GM21529 (cell line): ENCODE measurements at regions not wholly inside any gene's neighbourhood (a gene's known extent, or its start where the extent isn't known, plus 50 kb on each side); places are given as distances from the start of the nearest gene placed in this dataset.
"Not testable (repeated sequence)": the region's sequence is repeated elsewhere in the genome, so short reads cannot be mapped to it uniquely, and the experiment has no call there.

Experiments used
- ATAC-seq: cut with Tn5 transposase; IDR thresholded peaks from one replicate; pipeline ENCODE4 v1.9.1; 2021; ENCODE audit not compliant: unreplicated experiment

DNA sequence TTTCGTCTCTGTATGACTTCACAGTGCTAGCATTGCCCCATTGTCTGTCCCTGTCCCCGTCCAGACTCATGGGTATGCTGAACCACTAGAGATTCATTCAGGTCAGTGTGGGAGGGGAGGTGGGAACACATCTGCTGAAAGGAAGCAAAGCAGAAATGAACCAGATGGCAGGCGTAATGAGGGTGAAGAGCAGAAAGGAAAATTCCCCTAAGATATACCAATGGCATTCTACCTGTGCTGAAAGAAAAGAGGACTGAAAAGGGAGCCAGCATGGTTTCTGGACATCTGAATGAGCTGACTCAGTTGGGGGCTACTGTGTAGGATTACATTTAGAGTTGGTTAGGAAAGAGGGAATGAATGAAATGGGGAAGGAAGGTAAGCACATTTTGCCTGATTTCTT is 678.7 kb downstream of the MAT2B start:
- ATAC-seq = no peak

DNA sequence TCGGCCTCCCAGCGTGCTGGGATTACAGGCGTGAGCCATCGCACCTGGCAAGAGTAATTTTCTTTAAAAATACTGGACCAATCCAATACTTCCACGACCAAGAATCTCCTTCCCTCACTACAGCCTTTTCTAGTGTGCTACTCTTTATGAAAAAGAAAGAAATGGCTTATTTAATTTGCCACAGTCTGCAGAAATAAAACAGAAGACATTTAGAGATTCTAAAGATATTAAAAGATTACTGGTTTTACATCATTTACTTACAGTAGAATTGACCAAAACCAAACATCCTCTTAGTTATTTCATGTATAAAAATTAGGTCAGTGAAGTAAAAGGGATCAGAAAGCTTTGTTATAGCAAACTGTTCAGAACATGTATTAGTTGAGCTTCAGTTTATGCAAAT is 679.6 kb downstream of the MAT2B start:
- ATAC-seq = no peak

DNA sequence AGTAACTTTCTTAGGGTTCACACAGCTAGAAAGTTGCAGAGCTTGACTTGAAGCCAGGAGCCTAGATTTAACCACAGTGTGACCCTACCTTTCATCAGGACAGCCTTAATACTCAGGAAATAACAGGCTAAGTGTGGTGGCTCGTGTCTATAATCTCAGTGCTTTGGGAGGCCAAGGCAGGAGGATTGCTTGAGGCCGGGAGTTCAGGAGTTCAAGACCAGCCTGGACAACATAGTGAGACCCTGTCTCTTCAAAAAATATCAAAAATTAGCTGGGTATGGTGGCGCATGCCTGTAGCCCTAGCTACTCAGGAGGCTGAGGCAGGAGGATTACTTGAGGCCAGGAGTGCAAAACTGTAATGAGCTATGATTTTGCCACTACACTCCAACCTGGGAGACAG is 681.1 kb downstream of the MAT2B start:
- ATAC-seq = no peak

DNA sequence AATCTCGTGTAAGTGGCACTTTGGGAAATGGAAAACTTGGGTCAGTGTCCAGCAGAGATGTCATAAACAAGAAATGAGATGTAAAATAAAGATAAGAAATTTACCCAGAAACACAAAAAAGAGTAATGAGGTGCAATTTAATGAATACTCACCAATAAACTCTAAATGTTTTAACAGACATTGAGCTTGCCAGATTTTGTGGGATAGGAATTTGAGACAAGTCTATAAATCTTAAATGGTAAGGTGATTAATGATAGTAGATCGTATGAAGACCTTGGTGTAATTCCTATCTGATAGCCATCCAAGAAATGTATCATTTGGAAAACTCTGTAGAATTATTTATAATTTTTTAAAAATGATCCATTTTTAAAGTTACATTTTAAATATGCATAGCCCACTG is 682.4 kb downstream of the MAT2B start:
- ATAC-seq = no peak

DNA sequence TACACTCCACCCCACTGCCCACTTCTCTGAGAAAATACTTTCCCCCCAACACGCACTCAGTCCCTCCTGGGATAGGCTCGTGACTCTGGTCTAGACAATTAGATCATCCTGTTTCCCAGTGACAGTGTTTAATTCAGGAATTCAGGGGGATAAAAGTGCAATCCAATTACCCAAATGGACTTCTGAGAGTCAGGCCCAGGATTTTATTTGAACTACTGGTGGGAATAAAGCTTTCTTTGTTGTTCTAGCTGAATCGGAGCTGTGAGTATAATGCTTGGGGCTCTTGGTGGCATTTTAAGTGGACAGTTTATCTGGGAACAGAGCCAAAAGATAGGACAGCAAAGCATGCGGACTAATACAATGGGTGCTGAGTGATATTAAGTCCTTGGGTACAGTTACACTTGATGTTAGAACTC is 683.3 kb downstream of the MAT2B start:
- no peak for ATAC-seq

DNA sequence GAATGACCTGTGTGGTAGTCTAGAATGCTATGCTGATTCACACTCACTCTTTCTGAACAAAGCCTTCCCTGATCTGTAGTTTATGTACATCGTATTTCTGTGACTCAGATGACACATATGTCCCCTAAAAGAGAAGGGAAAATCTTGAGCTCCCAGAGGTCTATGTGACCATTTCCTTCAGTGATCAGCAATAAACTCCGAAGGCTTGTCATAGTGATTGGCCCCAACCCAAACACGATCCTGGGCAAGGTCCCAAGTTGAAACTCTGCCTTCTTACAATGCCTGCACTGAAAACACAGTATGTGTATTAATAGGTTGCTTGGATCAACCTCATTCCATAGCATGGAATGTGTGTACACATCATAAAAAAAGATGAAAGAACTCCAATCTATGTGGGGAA is 685.8 kb downstream of the MAT2B start:
- no peak for ATAC-seq

DNA sequence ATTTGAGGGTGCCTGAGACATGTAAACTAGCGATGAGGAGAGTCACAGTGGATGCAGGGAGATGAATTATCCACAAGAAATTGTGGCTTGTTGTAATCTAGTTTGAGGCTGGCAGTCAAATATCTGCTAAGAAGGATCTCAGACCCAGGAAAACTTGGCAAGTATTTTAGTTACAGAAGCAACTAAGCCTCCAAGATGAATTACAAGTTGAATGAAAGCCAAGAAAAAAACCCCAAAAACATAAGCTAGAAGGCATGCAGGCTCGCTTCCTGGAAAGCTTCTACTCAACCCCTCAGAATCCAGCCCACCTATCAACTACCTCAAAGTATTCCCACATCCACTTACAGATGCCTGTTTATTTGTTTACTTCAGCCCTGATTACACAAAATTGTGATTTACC is 696.9 kb downstream of the MAT2B start:
- no peak for ATAC-seq

DNA sequence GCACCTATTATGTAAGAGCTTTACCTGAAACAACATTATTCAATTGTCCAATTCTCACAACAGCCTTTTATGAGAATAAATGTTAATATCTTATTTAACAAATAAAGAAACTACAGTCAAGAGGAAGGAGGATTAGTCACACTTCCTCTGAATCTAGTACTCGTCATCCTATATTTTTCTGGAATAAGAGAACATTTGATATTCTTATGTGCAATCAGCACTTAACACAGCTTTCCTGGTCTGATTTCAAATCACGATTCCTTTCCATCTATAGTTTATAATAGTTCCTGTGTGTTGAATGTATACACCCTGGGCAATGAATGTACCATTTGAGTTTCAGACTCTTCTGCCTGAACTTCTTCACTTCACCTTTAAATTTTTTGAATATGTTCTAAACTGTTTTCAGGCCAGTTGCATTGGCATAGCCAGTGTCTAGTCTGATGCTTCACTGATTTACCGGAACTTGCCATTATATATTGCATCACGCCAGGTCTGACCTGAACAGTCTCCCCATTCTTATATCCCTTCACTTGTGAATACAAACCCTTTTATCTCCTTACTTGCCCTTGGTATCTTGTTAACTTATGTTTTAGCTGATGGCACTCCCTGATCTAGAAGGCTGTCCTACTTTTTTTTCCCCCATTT is 698.3 kb downstream of the MAT2B start:
- ATAC-seq = no peak

DNA sequence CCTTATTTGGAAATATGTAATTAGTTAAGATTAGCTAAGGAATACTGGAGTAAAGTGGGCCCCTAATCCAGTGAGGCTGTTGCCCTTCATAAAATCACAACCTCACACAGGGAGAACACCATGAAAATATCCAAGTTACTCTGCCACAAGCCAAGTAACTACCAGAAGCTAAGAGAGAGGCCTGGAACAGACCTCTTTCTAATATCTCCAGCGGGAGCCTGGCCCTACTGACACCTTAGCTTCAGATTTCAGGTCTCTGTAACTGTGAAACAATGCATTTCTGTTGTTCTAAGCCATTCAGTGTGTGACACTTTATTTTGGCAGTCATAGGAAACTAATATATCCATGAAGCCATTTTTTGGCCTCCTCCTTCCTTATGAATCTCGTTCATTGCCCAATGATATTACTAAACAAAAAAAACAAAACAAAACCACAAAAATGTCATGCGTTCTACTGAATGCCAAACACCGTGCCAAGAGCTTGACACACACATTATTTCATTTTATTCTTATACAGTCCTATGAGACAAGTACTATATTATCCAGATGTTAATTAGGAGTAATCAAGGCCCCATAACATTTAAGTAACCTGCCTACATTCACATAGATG is 699.0 kb downstream of the MAT2B start:
- no peak for ATAC-seq

DNA sequence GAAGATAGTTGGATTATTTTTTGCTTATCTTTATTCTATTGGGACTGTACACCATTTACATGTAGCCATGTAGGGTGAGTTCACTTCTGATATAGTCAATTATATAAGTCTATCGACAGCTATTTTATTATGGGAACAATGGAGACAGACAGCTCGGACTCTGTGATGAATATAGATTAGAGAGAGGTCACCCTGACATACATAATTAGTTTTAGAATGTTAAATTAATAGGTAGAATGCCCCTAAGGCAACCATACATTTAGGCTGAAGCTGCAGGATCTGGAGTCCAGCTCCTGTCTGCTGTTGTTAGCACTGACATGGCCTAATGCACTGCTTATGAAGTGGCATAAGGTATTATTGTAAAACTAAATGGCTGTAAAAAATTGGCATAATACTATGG is 700.8 kb downstream of the MAT2B start:
- no peak for ATAC-seq

DNA sequence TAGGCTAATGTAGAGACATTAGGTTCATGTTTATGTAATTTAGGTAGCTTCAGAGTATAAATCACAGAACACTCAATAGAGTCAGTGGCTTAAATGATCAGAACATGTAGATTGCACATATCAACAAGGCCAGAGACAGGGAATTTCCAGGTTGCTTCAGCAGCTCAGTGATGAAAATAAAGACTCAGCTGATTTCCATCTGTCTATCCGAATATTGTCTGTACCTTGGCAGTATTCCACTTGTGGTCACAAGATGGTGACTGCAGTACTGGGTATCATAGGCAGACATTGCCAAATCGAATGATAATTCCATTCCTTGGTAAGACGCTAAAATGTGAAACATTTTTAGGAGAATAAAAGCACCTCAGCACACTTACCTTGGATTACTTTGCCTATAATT is 702.2 kb downstream of the MAT2B start:
- no peak for ATAC-seq

DNA sequence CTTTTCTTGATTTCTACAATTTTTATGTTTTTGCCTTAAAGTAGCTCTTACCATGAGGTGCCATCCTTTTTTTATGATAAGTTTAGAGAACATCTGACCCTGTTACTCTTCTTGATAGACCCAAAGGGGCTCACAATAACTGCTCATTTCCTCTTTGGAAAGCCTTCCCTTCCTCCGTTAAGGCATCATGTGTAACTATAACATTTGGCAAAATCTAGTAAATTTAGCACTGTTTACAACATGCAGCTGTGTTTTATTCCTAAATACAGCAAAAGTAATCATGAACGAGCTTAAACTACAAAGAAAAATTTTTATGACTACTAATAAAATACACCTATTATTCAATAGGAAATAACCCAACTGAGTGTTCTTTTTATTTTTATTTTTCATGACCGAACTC is 705.1 kb downstream of the MAT2B start:
- ATAC-seq = no peak

DNA sequence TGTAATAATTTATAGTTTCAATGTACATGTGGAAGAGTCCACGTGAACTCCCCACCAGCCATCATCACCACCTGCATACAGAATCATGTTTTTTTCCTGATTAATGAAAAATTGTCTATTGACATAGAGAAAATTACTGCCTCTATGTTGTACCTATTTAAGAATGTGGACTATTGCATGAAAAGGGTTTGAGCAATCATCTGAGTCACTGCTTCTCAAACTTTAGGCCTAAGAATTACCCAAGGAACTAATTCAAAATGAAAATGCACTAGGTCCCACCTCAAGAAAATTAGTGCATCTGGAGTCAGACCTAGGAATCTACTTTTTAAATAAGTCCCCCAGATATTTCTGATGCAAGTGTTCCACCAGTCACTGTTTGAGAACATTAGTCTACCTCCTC is 709.3 kb downstream of the MAT2B start:
- no peak for ATAC-seq

DNA sequence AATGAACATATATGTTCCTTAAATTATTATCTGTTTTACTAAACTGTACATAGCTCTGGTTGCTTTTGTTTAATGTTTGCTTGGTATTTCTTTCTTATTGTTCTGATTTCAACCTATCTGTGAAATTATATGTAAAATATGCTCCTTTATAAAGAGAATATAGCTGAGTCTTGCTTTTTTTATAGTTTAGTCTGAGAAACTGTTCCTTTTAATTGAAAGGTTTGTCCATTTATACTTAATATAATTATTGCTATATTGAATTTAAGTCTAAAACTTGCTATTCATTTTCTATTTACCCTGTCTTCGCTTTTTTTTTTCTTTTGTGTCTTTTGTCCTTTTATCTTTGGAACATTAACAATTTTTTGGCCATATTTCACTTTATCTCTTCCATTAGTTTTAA is 712.0 kb downstream of the MAT2B start:
- ATAC-seq = no peak

DNA sequence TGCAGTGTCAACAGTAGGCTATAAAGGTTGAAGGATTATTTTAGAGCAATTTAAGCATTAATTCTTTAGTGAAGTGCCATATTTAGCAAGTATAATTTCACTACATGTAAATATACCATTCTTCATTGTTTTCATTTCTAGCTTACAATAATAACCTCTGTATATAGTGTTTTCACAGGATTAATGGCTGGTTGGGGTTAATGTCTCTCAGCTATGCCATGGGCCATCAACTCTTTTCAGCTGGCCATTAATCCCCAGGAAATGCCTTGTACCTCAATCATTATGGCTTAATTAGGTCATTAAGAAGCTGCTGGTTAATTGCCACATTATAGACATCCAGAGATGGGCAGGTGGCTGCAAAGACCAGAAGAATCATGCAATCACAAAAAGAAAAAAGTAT is 715.1 kb downstream of the MAT2B start:
- ATAC-seq = no peak

DNA sequence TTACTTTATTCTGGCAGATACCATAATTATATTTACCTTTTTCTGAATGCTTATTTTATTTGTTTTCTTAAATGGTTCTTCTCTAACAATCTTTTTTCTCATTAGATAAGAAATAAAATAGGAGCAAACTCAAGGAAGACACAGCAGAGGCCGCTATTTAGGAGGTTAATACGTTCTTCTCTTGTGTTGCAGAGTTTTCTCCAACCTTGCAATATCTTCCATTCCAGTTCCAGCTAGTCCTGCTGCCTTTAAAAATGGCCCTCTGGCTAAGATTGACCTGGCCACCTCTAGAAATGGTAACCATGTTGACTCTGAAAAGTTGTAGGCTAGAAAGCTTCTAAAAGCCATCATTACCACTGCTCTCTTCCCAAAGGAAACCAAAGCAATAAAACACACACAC is 718.8 kb downstream of the MAT2B start:
- ATAC-seq = no peak

DNA sequence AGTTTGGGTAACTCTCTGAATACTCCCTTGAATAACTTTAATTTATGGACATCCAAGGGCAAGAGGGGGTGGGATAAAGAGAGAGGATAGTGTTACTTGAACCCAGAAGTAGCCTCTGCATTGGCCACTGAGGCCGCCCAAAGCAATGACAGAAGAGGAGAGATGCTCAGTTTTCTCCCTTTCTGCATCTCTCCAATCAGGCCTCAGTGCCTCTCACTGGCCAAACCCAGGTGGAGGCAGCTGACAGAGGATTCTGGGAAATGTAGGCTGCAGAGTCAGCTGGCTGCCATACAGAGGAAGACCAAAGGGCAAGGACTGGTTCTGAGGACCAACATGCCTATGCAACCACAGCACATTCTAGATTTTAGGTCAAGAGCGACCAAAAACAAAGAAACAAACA is 719.4 kb downstream of the MAT2B start:
- no peak for ATAC-seq

DNA sequence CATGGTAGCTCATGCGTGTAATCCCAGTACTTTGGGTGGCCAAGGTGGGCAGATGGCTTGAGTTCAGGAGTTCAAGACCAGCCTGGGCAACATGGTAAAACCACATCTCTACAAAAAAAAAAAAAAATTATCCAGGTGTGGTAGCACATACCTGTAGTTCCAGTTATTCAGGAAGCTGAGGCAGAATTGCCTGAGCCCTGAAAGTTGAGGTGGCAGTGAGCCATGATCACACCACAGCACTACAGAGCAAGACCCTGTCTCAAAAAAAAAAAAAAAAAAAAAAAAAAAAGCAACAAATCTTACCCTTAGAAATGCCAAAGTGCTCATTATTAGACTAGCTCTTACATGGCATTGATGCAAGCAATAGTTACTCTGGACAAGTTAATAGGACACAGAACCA is 724.9 kb downstream of the MAT2B start:
- no peak for ATAC-seq

DNA sequence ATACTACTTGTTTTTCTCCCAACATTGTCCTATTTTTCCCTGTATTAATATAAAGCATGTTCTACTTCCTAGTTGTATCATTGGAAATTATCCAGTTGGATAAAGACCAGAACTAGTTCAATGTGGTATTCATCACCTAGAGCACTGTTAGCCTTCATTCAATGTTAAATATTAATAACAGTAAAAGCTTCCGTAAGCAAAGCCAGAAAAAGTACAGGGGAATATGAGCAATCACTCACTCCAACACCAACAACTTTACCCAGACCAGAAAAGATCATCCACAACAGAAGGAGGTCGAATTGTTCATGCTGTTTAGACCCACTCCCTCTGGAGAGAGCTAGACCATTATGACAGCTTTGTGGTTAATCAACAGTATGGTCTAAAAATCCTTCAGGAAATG is 728.4 kb downstream of the MAT2B start:
- ATAC-seq = no peak

DNA sequence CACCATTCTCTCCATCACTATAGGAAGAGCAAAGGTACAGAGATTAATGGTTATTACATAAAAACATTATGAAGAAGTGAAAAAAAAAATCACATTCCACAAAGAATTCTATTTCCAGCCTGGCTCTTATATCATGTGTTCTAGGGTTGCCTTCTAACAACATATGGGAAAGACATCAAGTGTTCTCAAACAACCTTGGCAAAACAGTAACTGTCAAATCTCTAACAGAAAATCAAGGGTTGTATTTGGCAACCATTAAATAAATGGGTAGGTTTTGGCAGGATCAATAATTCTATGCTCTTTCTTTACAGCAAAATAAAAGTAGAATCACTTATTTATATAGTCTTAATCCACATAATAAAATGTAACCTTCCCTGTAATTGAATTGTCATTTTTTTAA is 728.9 kb downstream of the MAT2B start:
- no peak for ATAC-seq

DNA sequence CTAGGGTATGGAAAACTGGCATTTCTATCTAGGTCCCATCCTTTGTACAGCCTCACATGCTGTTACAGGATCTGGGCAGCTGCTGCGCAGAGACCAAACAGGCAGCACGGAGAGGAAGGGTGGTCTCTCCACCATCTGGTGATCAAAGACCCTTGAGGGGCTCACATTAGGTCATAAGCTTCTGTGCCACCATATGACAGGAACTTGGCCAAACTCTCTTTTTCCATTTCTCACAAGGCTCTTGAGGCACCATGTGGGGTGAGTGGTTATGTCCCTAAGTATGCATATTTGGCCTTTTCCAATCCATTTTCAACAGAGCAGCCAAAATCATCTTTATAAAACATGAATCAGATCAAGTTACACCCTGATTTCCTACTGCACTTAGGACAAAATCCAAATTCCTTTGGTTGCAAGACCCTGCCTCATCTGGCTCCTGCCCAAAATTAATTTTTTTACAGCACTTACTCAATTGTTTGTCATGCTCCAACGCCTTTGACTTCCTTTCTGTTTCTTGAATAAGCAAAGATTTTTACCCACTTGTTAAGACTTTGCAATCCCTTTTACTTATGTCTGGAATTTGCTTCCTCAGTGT is 730.0 kb downstream of the MAT2B start:
- ATAC-seq = no peak

DNA sequence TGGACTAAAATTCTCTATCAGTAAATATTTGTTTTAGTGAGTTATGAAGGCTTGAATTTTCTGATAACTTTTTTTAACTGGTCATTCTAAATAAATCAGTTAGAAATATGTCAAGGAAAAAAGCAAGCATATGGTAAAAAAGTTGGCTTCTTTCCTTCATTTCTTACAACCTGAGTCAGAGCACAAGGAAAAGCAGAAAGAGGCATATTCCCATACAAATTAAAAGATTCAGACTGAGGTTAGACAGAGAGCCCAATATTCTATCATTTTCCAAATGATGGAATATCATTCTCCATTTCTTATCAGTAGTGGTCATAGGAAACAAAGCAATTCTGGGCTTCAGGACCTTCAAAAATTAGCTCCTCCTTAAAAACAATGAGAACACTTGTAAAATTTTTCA is 732.1 kb downstream of the MAT2B start:
- ATAC-seq = no peak

DNA sequence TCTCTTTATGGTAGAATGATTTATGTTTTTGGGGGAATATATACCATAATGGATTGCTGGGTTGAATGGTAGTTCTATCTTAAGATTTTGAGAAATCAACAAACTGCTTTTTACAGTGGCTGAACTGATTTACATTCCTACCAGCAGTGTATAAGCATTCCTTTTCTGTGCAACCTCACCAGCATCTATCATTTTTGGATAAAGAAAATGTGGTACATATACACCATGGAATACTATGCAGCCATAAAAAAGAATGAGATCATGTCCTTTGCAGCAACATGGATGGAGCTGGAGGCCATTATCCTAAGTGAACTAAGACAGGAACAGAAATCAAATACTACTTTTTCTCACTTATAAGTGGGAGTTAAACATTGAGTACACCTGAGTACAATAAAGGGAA is 746.4 kb downstream of the MAT2B start:
- not testable (repeated sequence) for ATAC-seq
